Prostate gland (tissue), 2 donors: ENCODE measurements at regions not wholly inside any gene's neighbourhood (a gene's known extent, or its start where the extent isn't known, plus 50 kb on each side); places are given as distances from the start of the nearest gene placed in this dataset.

ENCODE experiments used
- DNase-seq: peaks from one replicate; pipeline ENCODE4 v3.0.0-alpha.2; 2019; ENCODE audit warnings: low spot score
- H3K27ac ChIP-seq, 2 donors: fragments of 200-600 bp; sonication (generic); 2 replicates each; pipeline ENCODE4 v1.5.1; 2017 to 2019
- H3K27me3 ChIP-seq: fragments of 200-600 bp; sonication (generic); replicated peaks from 2 replicates; pipeline ENCODE4 v1.5.1; 2019; ENCODE audit not compliant: insufficient read depth
- H3K36me3 ChIP-seq, 2 donors: fragments of 200-600 bp; sonication (generic); 1 replicate in 1 of 2; 2 replicates in 1 of 2; pipeline versions ENCODE4 v1.5.1 to v1.8.1; 2017 to 2019
- H3K4me1 ChIP-seq: fragments of 200-600 bp; sonication (generic); replicated peaks from 2 replicates; pipeline ENCODE4 v1.5.1; 2019
- H3K4me3 ChIP-seq, 2 donors: fragments of 200-600 bp; sonication (generic); 2 replicates each; pipeline ENCODE4 v1.5.1; 2017 to 2019
- H3K9me3 ChIP-seq: fragments of 200-600 bp; sonication (generic); 2 replicates; pipeline ENCODE4 v1.5.1; 2017
- CTCF ChIP-seq, 4 experiments: fragments of 200-600 bp in 2 of 4; fragments of 450-650 bp in 2 of 4; sonication (generic) in 2 of 4; IDR thresholded peaks; 1 replicate in 3 of 4; 2 replicates in 1 of 4; pipeline ENCODE4 v1.5.1; 2016 to 2019; ENCODE audit warnings: antibody characterized with exemption in 4 of 4, mild to moderate bottlenecking in 2 of 4, moderate library complexity in 2 of 4
- POLR2A ChIP-seq: fragments of 450-650 bp; IDR thresholded peaks from one replicate; pipeline ENCODE4 v1.6.1; 2016; ENCODE audit warnings: antibody characterized with exemption, mild to moderate bottlenecking
- POLR2AphosphoS5 ChIP-seq: sonication (generic); formaldehyde crosslinking; IDR thresholded peaks from one replicate; pipeline ENCODE4 v1.6.1; 2017; ENCODE audit warnings: antibody characterized with exemption
- WGBS: methylation state at CpG from one replicate; pipeline ENCODE4 v1.1.5; 2018; 5-methylcytosine and 5-hydroxymethylcytosine counted together
- intact Hi-C: fragments of 100-400 bp; cut with DNase I; formaldehyde crosslinking; loops from one replicate; pipeline ENCODE4 v1.14.2; 2022

- intact Hi-C loops = loop anchor here (5.0 kb wide), 2 partner anchors 1079 to 1134 kb away; no protein-coding TSS in a partner anchor
Observed at GRCh38 chr1:13968361-13968760, 268.4 kb downstream of the PRDM2 start.

GRCh38 chr1:13970631-13971247 is 270.8 kb downstream of the PRDM2 start:
- Histone ChIP-seq H3K36me3 (no peaks in the 10 kb centered on the region), H3K4me3 (no peak overlapping the region), H3K27ac (no peak overlapping the region), H3K4me1 (no peaks in the 10 kb centered on the region), H3K9me3 (no peaks in the 10 kb centered on the region), H3K27me3 (no peaks in the 10 kb centered on the region)
- no peak for DNase-seq
- intact Hi-C loops = no loop called here
- TF ChIP-seq POLR2A = no peak
- no peak for TF ChIP-seq CTCF (IDR thresholded peaks at IDR 0.05)
- no peak for TF ChIP-seq POLR2AphosphoS5

More at GRCh38 chr1:13968361-13968760, 268.4 kb downstream of the PRDM2 start:
- 88% methylated on average over 8 of the region's 8 CpGs for WGBS
- DNase-seq = no peak
- no peak overlapping the region for H3K4me3 ChIP-seq
- H3K9me3 ChIP-seq = no peaks in the 10 kb centered on the region
- no peak for TF ChIP-seq CTCF (IDR thresholded peaks at IDR 0.05)
- TF ChIP-seq POLR2A = no peak
- no peak for TF ChIP-seq POLR2AphosphoS5
- no peaks in the 10 kb centered on the region for H3K27me3 ChIP-seq
- no peaks in the 10 kb centered on the region for H3K36me3 ChIP-seq
- no peak overlapping the region for H3K27ac ChIP-seq
- H3K4me1 ChIP-seq = no peaks in the 10 kb centered on the region

GRCh38 chr1:13976485-13976884 is 276.5 kb downstream of the PRDM2 start:
- no peak overlapping the region for H3K4me3 ChIP-seq
- whole genome bisulfite sequencing = 48% methylated on average over 2 of the region's 2 CpGs
- no peaks in the 10 kb centered on the region for H3K9me3 ChIP-seq
- H3K4me1 ChIP-seq = no peaks in the 10 kb centered on the region
- intact Hi-C loops = no loop called here
- TF ChIP-seq POLR2A = no peak
- no peak for TF ChIP-seq CTCF (IDR thresholded peaks at IDR 0.05)
- TF ChIP-seq POLR2AphosphoS5 = no peak
- no peaks in the 10 kb centered on the region for H3K27me3 ChIP-seq
- H3K27ac ChIP-seq = no peak overlapping the region
- H3K36me3 ChIP-seq = no peaks in the 10 kb centered on the region
- no peak for DNase-seq

- no peak overlapping the region for H3K27ac ChIP-seq
- DNase-seq = no peak
- TF ChIP-seq POLR2AphosphoS5 (no peak), POLR2A (no peak), CTCF (IDR thresholded peaks at IDR 0.05) (no peak)
- no peaks in the 10 kb centered on the region for H3K36me3 ChIP-seq
- WGBS = 100% methylated on average over 2 of the region's 2 CpGs
- no peaks in the 10 kb centered on the region for H3K9me3 ChIP-seq
- no peaks in the 10 kb centered on the region for H3K4me1 ChIP-seq
- intact Hi-C loops = no loop called here
- no peak overlapping the region for H3K4me3 ChIP-seq
- H3K27me3 ChIP-seq = no peaks in the 10 kb centered on the region
Observed at GRCh38 chr1:13981142-13981541, 281.2 kb downstream of the PRDM2 start.

GRCh38 chr1:13983393-13983792 is 283.4 kb downstream of the PRDM2 start:
- Histone ChIP-seq H3K4me1 (no peaks in the 10 kb centered on the region), H3K27me3 (no peaks in the 10 kb centered on the region), H3K27ac (no peak overlapping the region), H3K4me3 (no peak overlapping the region), H3K9me3 (no peaks in the 10 kb centered on the region), H3K36me3 (no peaks in the 10 kb centered on the region)
- 90% methylated on average over 10 of the region's 17 CpGs for WGBS
- TF ChIP-seq POLR2AphosphoS5 (no peak), POLR2A (no peak), CTCF (IDR thresholded peaks at IDR 0.05) (no peak)
- no peak for DNase-seq
- intact Hi-C loops = no loop called here
